22Rv1 (cell line): ENCODE measurements at regions not wholly inside any gene's neighbourhood (a gene's known extent, or its start where the extent isn't known, plus 50 kb on each side); places are given as distances from the start of the nearest gene placed in this dataset.

Experiments
- H3K27ac ChIP-seq: fragments of 450-650 bp; 2 replicates; pipeline ENCODE4 v1.5.1; 2017
- ZFX ChIP-seq: fragments of 450-650 bp; IDR thresholded peaks from 2 replicates; pipeline ENCODE4 v1.6.1; 2017; ENCODE audit warnings: antibody characterized with exemption, borderline replicate concordance
- TF ChIP-seq, protein P1 (sequence below): fragments of 450-650 bp; IDR thresholded peaks from 2 replicates; pipeline ENCODE4 v1.5.1; 2017; ENCODE audit warnings: mild to moderate bottlenecking

DNA sequence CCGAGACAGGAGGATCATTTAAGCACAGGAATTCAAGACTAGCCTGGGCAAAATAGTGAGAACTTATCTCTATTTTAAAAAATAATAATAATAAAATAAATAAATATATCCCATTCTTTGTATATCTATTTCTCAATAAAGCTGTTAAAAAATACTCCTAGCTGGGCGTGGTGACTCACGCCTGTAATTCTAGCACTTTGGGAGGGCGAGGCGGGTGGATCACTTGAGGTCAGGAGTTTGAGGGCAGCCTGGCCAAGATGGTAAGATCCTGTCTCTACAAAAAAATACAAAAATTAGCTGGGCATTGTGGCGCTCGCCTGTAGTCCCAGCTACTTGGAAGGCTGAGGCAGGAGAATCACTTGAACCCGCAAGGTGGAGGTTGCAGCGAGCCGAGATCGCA lies 75.7 kb upstream of the TBX3 start:
- no peak for TF ChIP-seq ZFX
- TF ChIP-seq, protein P1, sequence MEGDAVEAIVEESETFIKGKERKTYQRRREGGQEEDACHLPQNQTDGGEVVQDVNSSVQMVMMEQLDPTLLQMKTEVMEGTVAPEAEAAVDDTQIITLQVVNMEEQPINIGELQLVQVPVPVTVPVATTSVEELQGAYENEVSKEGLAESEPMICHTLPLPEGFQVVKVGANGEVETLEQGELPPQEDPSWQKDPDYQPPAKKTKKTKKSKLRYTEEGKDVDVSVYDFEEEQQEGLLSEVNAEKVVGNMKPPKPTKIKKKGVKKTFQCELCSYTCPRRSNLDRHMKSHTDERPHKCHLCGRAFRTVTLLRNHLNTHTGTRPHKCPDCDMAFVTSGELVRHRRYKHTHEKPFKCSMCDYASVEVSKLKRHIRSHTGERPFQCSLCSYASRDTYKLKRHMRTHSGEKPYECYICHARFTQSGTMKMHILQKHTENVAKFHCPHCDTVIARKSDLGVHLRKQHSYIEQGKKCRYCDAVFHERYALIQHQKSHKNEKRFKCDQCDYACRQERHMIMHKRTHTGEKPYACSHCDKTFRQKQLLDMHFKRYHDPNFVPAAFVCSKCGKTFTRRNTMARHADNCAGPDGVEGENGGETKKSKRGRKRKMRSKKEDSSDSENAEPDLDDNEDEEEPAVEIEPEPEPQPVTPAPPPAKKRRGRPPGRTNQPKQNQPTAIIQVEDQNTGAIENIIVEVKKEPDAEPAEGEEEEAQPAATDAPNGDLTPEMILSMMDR: no peak
- no peak overlapping the region for H3K27ac ChIP-seq

DNA sequence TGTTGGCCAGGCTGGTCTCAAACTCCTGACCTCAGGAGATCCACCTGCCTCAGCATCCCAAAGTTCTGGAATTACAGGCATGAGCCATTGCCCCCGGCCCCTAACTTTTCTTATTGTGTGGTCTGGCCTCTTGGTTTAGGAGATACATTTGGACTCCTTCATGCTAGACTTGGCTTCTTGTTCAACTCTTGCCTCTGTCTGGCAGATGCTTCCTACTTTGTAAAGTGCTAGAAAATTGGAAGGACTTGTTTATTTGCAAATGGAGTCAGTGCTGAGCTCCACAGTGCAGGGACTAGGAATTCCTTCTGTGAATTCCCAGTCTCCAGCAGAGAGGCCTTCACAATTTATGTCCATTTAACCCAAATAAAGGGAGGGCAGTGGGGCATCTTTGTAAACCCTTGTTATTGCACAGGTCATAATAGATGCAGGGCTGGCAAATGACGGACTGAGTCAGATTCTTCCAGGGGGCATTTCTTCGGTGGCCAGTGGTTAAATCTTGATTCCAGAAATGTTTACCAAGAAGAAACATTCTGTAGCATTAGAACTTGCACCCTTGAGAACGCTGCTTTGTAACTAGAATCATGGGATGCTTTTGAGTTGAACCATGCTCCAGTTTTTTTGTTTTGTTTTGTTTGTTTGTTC lies 73.8 kb upstream of the TBX3 start:
- TF ChIP-seq ZFX: no peak
- no peak overlapping the region for H3K27ac ChIP-seq

DNA sequence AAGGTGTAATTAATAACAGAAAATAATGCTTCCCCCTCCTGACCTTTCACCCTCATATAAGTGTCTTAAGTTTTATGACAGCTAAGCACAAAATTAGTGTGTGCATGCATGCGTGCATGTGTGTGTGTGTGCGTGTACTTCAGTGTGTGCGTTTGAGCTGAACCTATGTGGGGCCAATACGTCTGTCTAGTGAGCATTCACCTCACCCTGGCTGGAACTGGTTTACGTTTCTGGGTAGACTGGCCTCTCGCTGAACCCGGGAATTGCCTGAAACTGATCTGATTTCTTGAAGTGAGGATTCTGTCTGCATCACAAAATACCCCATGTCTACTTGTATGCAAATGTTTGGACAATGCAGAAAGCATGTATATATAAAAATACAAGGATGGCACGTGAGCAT lies 68.2 kb upstream of the TBX3 start:
- no peak overlapping the region for H3K27ac ChIP-seq
- no peak for TF ChIP-seq ZFX
- TF ChIP-seq, protein P1: no peak

DNA sequence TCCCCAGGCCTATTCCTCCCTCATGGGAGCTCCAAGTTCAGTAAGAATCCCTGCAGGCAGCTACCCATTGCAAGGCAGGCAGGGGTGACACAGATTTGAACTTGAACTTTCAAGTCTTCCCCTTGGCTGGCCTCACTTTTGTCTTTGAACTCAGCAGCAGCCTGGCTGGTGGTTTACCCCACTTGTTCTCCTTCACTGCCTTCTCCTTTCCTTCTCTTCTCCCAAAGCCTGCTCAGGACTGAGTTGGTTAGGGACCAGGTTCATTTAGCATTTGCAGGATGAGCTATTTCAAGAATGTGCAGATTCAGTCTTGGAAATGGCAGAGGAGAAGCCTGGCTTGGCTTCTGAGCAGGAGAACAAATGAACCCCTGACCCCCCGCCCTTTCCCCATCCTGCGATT lies 67.7 kb upstream of the TBX3 start:
- TF ChIP-seq, protein P1: no peak
- H3K27ac ChIP-seq: no peak overlapping the region

DNA sequence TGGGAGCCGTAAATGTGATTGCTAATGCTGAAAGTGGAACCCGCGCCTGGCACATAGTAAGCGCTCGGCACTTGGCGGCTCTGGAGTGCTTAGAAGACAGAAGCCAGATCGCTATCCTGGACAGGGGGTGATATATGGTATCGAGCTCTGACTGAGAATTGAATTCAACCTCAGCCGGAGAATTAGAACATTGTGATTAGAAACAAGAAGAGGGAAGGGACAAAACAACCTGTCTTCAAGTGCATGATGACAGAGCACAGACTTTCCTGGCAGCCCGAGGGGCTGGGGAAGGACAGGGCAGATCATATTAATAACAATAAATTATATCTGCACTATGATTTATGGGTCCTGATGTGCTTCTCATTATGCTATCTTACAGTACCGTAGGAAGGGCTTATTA lies 66.9 kb upstream of the TBX3 start:
- no peak for TF ChIP-seq ZFX
- TF ChIP-seq, protein P1: no peak
- no peak overlapping the region for H3K27ac ChIP-seq

DNA sequence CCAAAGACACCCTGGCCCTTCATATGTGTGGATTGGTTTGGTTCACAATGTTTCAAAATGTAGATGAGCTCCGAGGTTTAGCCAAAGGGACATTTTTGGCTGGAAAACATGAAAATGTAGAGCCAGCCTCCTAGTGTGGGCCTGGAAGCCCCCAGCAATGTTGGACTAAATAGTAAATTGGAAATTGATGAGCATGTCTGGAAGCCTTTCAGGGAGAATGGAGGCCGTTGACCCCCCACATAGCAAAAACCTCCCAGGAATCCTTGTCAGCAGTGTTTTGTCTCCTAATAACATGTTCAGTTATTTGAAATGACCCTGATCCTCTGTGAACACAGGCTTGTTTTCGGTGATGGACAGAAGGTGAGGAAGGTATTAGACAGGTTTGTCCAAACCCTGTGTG lies 65.1 kb upstream of the TBX3 start:
- TF ChIP-seq ZFX: no peak
- TF ChIP-seq, protein P1: no peak

DNA sequence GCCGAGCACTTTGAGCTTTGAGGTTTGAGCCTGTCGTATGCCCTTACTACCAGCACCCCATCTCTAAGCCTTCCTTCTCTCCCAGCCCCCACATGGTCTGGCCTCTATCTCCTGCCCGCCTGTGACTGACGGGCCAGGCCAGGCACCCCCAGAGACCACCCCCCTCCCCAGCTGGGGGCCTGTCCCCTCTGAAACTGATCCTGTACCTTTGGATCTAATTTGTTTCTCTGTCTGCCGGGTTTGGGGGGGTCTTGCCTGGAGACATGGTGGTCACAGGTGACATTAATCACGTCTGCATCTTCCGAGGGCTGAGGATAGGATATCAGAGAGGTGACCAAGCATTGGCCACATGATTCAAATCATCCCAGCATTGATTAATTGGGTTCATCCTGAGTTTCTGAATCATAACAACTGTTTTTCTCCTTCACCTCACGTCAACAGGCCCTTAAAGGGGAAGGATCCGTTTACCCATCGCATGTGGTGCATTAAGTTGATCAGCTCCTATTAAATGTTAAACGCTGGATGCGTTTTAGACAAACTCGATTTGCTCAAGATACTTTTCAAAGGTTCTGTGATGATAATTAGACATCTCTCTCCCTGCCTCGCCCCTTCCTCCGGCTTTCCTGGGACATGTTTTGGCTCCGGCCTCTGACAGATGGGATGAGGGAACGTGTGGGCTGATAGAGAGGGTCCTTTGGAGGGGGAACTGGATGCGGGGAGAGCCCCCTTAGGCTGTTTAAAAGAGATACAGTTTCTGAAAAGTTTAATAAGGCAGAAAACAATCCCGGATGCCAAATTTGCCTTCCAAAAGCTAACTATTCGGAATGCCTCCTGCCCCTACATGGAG lies 63.3 kb upstream of the TBX3 start:
- TF ChIP-seq ZFX: no peak
- TF ChIP-seq, protein P1: no peak
- H3K27ac ChIP-seq: no peak overlapping the region

More for the DNA sequence above, 65.1 kb upstream of the TBX3 start:
- H3K27ac ChIP-seq: no peak overlapping the region
